HG03342 (cell line): ENCODE measurements at regions not wholly inside any gene's neighbourhood (a gene's known extent, or its start where the extent isn't known, plus 50 kb on each side); places are given as distances from the start of the nearest gene placed in this dataset.
"Not testable (repeated sequence)": the region's sequence is repeated elsewhere in the genome, so short reads cannot be mapped to it uniquely, and the experiment has no call there.

Experiments used
- ATAC-seq: cut with Tn5 transposase; IDR thresholded peaks from one replicate; pipeline ENCODE4 v1.9.1; 2021; ENCODE audit warnings: mild to moderate bottlenecking, moderate library complexity; ENCODE audit not compliant: unreplicated experiment

- ATAC-seq, result no peak
Measured at GRCh38 chr6:133099573-133099972, 141.6 kb upstream of the EYA4 start.

- no peak for ATAC-seq
Measured at GRCh38 chr6:133100865-133101264, 140.3 kb upstream of the EYA4 start.

GRCh38 chr6:133101790-133102189 is 139.4 kb upstream of the EYA4 start:
- ATAC-seq, result no peak

- no peak for ATAC-seq
Measured at GRCh38 chr6:133106934-133107333, 134.2 kb upstream of the EYA4 start.

GRCh38 chr6:133108419-133108818 is 132.7 kb upstream of the EYA4 start:
- no peak for ATAC-seq

- ATAC-seq, result no peak
Measured at GRCh38 chr6:133114973-133115372, 126.2 kb upstream of the EYA4 start.

GRCh38 chr6:133115946-133116345 is 125.2 kb upstream of the EYA4 start:
- no peak for ATAC-seq

- no peak for ATAC-seq
Measured at GRCh38 chr6:133128191-133128590, 113.0 kb upstream of the EYA4 start.

- ATAC-seq, result no peak
Measured at GRCh38 chr6:133129556-133129955, 111.6 kb upstream of the EYA4 start.

GRCh38 chr6:133130863-133131262 is 110.3 kb upstream of the EYA4 start:
- no peak for ATAC-seq

GRCh38 chr6:133131621-133132465 is 109.3 kb upstream of the EYA4 start:
- no peak for ATAC-seq

- no peak for ATAC-seq
Measured at GRCh38 chr6:133132466-133132971, 108.6 kb upstream of the EYA4 start.

- no peak for ATAC-seq
Measured at GRCh38 chr6:133136177-133136880, 104.8 kb upstream of the EYA4 start.

GRCh38 chr6:133147470-133148184 is 93.5 kb upstream of the EYA4 start:
- ATAC-seq, result not testable (repeated sequence)

GRCh38 chr6:133156689-133157088 is 84.5 kb upstream of the EYA4 start:
- no peak for ATAC-seq

GRCh38 chr6:133157995-133158394 is 83.2 kb upstream of the EYA4 start:
- no peak for ATAC-seq

- ATAC-seq, result no peak
Measured at GRCh38 chr6:133159255-133159795, 81.8 kb upstream of the EYA4 start.

GRCh38 chr6:133160536-133160935 is 80.6 kb upstream of the EYA4 start:
- ATAC-seq, result no peak

- ATAC-seq, result no peak
Measured at GRCh38 chr6:133165235-133165634, 75.9 kb upstream of the EYA4 start.

GRCh38 chr6:133166766-133167165 is 74.4 kb upstream of the EYA4 start:
- ATAC-seq, result no peak

- ATAC-seq, result no peak
Measured at GRCh38 chr6:133169901-133170300, 71.3 kb upstream of the EYA4 start.
